Right lobe of liver (tissue), 4 donors: ENCODE measurements at regions not wholly inside any gene's neighbourhood (a gene's known extent, or its start where the extent isn't known, plus 50 kb on each side); places are given as distances from the start of the nearest gene placed in this dataset.

Source experiments
- CTCF ChIP-seq, 4 donors: fragments of 200-600 bp in 3 of 4; fragments of 450-650 bp in 1 of 4; IDR thresholded peaks; one replicate each; pipeline versions ENCODE4 v1.5.1 to v1.8.0; 2016 to 2022; ENCODE audit warnings: antibody characterized with exemption in 4 of 4, mild to moderate bottlenecking in 2 of 4
- POLR2A ChIP-seq: fragments of 450-650 bp; IDR thresholded peaks from one replicate; pipeline ENCODE4 v1.6.1; 2017; ENCODE audit warnings: antibody characterized with exemption, mild to moderate bottlenecking
- donor health status: DM: no; HTN: no; CAD: no.
- donor health status: DM: no; HTN: no; CAD: no.
- donor health status: DM: no; HTN: yes; CAD: no.

- no peak for TF ChIP-seq CTCF (IDR thresholded peaks at IDR 0.05)
- TF ChIP-seq POLR2A: no peak
Measured at GRCh38 chr17:68748381-68748780, 147.2 kb upstream of the FAM20A start.
